Retinal pigment epithelial cell (primary cell): ENCODE measurements at regions not wholly inside any gene's neighbourhood (a gene's known extent, or its start where the extent isn't known, plus 50 kb on each side); places are given as distances from the start of the nearest gene placed in this dataset.

Experiments
- DNase-seq: peaks from one replicate; pipeline ENCODE4 v3.0.0-alpha.2; 2010; ENCODE audit warnings: low read depth
- H3K4me3 ChIP-seq: 2 replicates; pipeline ENCODE4 v1.5.1; 2011; ENCODE audit warnings: mild to moderate bottlenecking, low read length, control low read depth, moderate library complexity
- TF ChIP-seq, protein P1 (sequence below): conservative IDR thresholded peaks from 2 replicates; pipeline ENCODE4 v1.5.1; 2011; ENCODE audit warnings: low read depth, low read length, control low read depth, inconsistent platforms

GRCh38 chr3:72099326-72100079, 314.6 kb upstream of the PROK2 start:
- no peak overlapping the region for H3K4me3 ChIP-seq
- no peak for DNase-seq

DNA sequence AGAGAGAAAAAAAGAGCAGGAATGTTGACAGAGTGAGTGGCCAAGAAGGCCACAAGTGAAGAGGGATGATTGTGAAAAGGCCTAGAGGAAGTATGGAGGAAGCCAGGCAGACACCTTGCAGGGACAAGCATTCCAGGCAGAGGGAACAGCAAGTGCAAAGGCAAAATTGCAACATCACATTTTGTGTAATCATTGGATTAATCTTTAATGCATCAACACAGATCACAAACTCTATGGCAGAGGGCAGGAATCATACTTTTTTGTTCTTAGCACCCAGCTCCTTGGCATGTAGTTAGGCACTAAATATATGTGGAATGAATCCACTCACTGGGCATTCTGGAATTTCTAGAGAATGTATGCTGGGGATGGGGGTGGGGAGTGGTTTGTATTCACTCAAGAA, 312.1 kb upstream of the PROK2 start:
- TF ChIP-seq, protein P1, sequence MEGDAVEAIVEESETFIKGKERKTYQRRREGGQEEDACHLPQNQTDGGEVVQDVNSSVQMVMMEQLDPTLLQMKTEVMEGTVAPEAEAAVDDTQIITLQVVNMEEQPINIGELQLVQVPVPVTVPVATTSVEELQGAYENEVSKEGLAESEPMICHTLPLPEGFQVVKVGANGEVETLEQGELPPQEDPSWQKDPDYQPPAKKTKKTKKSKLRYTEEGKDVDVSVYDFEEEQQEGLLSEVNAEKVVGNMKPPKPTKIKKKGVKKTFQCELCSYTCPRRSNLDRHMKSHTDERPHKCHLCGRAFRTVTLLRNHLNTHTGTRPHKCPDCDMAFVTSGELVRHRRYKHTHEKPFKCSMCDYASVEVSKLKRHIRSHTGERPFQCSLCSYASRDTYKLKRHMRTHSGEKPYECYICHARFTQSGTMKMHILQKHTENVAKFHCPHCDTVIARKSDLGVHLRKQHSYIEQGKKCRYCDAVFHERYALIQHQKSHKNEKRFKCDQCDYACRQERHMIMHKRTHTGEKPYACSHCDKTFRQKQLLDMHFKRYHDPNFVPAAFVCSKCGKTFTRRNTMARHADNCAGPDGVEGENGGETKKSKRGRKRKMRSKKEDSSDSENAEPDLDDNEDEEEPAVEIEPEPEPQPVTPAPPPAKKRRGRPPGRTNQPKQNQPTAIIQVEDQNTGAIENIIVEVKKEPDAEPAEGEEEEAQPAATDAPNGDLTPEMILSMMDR: no peak
- no peak for DNase-seq
- H3K4me3 ChIP-seq: no peak overlapping the region

More at GRCh38 chr3:72099326-72100079, 314.6 kb upstream of the PROK2 start:
- TF ChIP-seq, protein P1: no peak

GRCh38 chr3:72095521-72095920, 310.6 kb upstream of the PROK2 start:
- H3K4me3 ChIP-seq: no peak overlapping the region
- no peak for DNase-seq
- TF ChIP-seq, protein P1: no peak

GRCh38 chr3:72093992-72094334, 309.0 kb upstream of the PROK2 start:
- no peak overlapping the region for H3K4me3 ChIP-seq
- TF ChIP-seq, protein P1: no peak
- no peak for DNase-seq

- TF ChIP-seq, protein P1: no peak
- DNase-seq: no peak
These were observed 308.5 kb upstream of the PROK2 start for GRCh38 chr3:72093270-72093991.

GRCh38 chr3:72092778-72093177, 307.8 kb upstream of the PROK2 start:
- TF ChIP-seq, protein P1: no peak

More at GRCh38 chr3:72093270-72093991, 308.5 kb upstream of the PROK2 start:
- no peak overlapping the region for H3K4me3 ChIP-seq

More at GRCh38 chr3:72092778-72093177, 307.8 kb upstream of the PROK2 start:
- no peak overlapping the region for H3K4me3 ChIP-seq
- DNase-seq: no peak
